ENCODE measurements at regions not wholly inside any gene's neighbourhood (a gene's known extent, or its start where the extent isn't known, plus 50 kb on each side); places are given as distances from the start of the nearest gene placed in this dataset.
"Not testable (repeated sequence)": the region's sequence is repeated elsewhere in the genome, so short reads cannot be mapped to it uniquely, and the experiment has no call there.

DNA sequence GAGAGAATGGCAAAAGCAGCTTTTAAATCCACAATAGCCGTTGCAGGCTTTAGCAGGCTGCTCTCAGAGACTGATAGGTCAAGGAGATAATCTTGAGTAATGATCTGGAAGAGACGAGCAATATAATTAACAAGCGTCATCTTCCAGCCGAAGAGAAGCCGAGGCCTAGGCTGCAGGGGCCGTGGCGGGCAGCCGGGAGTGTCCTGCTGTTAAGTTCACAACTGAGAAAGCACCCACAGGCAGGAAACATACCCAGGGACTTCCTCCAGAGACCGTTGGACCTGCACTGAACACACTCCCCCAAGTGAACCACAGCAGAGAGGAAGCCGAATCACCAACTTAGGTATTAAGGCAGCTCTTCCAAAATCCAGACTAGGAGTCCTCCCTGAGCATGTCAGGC lies 182.3 kb downstream of the IRX2 start:
- no peak for DNase-seq (ENCODE audit: low read depth)

DNA sequence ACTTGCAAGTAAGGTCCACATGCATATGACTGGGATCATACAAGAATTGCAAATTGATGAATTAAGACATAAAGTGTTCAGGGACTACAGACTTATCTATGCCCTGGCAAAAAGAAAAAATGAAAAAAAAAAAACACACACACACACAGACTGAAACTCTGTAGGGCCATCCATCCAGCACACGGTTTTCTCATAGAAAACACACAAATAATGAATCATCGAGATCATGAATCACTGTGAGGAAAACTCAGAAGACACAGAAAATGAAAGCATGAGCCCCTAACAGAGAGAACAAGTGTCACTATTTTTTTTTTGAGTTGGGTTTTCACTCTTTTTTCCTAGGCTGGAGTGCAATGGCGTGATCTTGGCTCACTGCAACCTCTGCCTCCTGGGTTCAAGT lies 185.2 kb downstream of the IRX2 start:
- no peak for DNase-seq (ENCODE audit: low read depth)

DNA sequence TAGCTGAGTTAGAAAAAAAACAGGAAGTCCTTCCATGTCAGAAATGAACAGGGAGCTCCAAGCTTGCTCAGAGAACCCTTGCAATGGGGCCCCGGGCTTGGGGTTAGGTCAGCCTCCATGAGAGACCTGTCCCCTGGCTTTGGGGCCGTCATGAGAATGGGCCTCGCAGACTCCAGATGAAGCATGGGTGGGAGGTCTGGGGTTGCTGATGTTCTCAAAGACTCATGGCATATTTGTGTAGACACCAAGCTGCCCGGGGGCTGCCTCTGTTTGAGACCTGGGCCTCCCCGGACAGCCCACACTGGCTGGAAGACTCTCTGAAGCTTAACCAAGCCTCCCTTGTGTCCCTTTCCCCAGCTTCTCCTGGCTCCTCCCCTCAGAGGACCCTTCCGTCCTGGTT lies 186.3 kb downstream of the IRX2 start:
- no peak for DNase-seq (ENCODE audit: low read depth)

DNA sequence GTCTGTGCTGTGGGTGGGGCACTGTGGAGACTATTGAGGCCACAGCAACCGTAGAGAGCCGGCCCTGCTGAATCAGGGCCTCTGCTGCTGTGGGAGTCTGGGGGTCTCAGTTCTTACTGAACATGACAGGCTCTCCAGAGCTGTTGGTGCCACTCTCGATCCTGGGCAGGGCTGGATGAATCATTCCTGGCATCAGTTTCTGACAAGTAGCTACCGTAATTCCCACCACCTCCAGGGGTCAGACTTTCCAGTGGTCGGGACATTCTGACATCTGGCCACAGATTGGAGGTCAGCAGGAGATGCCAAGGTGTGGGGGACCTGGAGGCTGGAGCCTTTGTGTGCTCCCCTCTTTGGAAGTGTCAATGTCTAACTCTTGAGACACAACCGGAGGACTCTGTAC lies 188.4 kb downstream of the IRX2 start:
- no peak for DNase-seq (ENCODE audit: low read depth)

DNA sequence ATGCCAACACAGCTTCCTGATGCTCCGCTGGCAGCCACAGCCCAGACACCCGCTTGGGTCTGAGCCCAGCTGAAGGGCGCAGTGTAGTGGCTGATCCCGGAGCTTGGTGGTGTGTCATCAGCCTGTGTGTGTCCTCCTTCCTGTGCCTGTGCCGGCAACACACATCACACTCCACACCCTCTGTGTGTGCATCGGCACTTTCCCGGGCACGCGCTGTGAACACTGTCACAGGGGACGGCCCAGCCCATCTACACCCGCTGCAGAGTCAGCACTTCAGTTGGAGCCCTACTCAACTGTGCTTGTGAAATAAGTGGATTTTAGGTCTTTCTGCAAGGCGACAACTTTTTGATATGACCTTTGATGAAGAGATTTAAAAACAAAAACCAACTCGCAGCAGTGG lies 189.4 kb downstream of the IRX2 start:
- no peak for DNase-seq (ENCODE audit: low read depth)

DNA sequence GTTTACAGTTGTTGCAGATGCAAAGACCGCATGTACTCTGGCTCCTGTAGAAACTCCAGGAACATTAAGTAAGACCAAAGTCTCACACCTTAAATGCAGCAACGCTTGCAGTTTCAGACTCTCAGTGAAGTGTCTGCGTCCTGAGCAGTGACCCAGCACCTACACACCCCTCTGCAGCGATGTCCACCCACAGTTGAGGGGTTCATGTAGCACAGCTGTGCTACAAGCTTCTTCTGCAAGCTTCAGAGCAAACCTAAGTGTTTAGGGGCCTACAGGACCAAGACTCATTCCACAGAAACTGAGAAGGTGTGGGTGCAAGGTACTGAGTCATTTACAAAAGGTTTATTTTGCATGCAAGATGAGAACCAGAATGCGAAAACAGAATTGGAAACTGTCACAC lies 191.0 kb downstream of the IRX2 start:
- DNase-seq (ENCODE audit: low read depth): no peak

DNA sequence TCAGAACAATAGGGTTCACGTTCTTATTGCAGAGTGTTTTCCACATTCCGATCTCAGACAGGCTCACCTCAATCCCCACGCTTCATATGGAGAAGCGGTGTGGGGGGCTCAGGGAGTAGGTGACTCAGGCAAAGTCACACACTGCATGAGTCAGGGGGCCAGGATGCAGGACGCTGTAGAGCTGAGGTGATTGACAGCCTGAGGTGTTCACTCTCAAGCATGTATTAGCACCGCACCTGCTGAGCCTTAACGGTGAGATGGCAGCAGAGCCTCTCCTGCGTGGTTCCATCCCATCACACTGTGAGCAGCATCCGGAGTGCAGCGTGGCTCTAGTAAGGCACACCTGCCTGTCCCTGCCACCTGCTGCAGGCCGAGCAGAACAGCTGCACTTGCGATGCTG lies 194.0 kb downstream of the IRX2 start:
- DNase-seq (ENCODE audit: low read depth): no peak

DNA sequence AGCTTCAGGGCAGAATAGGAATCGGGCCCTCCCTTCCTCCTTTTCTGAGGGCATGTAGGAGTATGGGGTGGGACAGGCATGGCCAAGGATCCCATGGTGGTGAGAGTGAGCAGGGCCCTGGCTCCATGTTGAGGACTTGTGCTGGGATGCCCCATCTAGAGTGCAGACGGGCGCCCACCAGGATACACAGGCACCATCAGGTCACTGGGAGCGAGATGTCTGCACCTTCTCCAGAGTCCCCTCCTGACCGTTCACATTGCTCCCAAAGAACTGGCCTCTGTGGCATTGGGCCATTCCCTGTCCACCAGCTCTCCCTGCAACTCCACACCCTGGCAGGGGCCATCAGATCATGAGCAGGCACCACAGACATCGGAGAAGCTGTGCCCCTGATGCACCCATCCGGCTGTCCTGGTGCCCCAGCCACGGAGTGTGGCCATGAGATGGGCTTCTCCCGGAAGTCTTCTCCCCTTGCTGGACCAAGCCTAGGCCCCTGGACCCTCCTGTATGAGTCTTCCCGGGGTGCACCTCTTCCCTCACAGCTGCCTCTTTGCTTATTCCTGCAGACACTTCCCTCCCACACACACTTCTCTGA lies 195.0 kb downstream of the IRX2 start:
- DNase-seq (ENCODE audit: low read depth): no peak

DNA sequence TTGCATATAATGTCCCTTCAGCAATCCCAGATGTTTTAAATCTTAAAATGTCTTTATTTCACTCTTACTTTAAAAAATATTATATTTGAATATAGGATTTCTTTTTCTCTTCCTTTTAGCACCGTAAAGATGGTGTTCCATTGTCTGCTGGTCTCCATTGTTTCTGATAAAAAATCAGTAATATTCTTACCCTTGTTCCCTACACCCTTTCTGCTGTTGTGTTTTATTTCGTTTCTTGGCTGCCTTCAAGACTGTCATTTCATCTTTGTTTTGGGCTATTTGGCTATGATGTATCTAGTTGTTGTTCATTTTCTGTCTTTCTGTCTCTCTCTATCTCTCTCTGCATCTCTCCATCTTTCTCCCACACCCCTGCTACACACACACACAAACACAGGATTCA lies 197.9 kb downstream of the IRX2 start:
- DNase-seq (ENCODE audit: low read depth): no peak

DNA sequence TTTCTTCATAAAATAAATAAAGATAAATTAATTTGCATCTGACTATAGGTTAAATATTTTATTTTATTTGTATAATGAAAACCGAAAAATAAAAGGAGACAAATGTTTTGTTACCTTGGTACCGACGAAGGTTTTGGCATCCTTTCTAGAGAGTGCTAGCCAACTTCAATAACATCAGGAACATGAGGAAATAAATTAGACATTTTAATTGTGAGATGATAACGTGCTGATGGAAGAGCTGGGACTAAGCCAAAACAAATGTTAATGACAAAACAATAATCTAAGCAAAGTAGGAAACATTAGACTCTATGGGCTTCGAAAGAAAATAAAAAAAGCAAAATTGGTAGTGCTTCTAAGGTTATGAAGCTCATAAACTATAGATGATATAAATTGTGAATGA lies 201.0 kb downstream of the IRX2 start:
- DNase-seq (ENCODE audit: low read depth): no peak

DNA sequence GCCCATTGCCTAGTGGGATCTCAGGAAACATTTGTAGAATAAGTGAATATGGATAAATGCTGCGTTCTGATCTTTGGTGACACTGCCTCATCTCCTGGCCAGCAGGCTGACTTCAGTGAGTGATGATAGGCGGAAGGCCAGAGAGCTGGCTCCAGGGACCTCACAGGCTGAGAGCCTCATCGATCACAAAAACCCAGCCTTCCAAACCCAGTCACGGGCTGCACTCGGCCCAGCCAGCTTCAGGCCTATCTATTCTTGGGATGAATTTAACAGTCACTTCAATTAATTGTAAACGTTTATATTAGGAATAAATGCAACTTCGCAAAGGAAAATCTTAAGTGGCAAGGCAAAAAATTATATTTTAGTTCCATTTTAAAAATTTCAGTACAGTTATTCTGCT lies 201.6 kb downstream of the IRX2 start:
- DNase-seq (ENCODE audit: low read depth): no peak

DNA sequence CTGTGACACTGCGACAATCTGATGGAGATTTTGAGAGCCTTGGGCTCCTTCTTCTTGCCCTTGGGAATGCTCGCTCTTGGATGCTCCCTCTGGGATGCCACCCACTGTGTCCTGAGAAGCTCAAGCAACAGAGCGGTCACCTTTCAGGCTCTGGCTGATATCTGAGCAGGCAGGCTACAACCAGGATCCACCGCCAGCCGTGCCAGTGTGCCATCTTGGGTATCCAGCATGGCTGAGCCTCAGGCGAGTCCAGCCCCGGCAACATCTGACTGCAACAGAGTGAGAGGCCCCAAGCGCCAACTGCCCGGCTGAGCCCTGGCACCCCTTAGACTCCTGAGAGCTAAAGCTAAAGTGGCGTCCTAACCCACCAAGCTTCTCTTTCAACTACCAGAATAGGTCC lies 202.1 kb downstream of the IRX2 start:
- DNase-seq (ENCODE audit: low read depth): no peak

DNA sequence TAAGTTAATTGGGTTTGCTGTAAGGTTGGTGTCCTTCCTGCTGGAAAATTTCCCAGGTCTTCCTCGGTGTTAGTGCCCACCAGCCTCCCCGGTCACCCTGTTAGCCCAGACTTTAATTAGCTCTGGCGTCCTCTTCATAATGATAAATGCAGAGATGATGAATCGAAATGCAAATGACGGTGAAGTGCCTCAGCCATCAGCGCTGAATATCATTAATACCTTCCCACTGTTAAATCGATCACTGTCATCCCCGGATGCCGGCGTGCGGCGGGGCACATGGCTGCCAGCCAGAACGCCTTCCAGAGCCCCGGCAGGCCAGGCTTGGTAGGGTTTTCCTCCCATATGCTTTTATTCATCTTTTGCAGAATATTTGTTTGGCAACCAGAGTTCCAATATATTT lies 204.5 kb downstream of the IRX2 start:
- DNase-seq (ENCODE audit: low read depth): no peak

DNA sequence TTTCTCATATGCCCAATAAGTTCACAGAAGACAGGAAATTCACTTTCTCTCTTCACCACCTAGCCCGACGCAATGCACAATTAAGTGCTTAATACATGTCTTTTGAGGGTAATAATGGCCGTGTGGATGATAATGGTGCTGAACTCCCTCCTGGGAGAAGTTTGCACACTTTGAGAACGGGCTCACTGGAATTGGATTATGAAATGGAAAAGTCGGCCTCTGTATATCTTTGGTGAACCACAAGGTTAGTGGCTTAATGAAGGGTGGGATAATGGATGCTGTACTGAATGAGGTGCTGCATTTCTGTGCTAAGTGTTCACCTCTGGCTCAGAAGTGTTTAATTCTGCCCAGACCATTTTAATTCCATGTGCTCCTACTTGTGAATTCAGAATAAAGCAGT lies 207.5 kb downstream of the IRX2 start:
- no peak for DNase-seq (ENCODE audit: low read depth)

DNA sequence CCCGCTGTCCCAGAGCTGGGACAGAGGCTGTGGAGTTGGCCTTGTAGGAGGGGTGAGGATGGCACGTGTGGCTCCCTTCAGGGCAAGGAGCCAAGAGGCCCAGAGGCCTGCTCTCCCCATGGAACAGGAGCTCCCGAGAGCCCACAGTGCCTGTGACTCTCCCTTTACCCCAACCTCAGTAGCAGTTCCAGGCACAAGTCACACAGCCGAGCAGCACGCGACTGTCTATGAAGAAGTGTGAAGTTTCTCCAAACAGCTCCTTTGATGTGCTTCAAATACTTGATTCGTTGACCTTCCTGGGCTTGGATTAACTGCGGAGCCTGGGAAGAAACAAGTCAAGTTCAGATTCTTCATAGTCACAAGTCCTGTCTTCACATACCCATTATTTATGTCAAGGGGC lies 208.7 kb downstream of the IRX2 start:
- no peak for DNase-seq (ENCODE audit: low read depth)

DNA sequence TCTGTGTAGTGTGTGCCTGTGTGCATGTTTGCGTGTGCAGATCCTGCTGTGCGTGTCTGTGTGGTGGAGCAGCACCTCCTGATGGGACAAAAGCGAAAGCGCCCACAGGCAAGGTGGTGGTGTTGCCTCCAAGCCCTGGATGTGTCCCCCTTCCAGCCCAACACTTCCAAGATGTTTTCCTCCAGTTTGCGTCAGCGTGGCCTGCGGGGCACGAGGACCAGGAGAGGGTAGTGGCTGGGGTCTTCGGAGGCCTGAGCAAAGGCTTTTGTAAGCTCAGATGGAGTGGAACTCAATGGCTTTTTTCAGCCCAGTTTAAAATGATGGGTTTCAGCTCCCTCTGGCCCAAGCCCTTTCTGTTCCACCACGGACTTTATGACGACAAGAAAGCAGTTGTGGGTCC lies 209.5 kb downstream of the IRX2 start:
- no peak for DNase-seq (ENCODE audit: low read depth)

DNA sequence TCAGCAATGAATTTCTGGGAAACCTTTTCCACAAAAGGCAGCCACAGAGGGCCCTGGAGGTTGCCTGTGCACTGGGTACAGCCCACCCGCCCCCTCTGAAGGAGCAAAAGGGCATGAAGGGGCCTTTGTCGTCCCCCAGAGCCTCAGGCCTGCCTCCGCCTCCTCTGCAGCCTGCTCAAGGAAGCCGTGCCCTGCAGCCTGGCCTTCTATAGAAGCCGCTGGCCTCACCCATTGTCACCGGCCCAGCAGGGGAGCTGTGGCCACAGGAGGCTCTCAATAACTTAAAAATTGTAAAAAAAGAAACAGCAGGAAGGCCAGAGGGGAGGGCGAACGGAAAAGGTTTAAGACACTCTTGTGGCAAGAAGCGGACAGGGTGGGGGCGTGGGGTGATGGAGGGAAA lies 213.3 kb downstream of the IRX2 start:
- no peak for DNase-seq (ENCODE audit: low read depth)

DNA sequence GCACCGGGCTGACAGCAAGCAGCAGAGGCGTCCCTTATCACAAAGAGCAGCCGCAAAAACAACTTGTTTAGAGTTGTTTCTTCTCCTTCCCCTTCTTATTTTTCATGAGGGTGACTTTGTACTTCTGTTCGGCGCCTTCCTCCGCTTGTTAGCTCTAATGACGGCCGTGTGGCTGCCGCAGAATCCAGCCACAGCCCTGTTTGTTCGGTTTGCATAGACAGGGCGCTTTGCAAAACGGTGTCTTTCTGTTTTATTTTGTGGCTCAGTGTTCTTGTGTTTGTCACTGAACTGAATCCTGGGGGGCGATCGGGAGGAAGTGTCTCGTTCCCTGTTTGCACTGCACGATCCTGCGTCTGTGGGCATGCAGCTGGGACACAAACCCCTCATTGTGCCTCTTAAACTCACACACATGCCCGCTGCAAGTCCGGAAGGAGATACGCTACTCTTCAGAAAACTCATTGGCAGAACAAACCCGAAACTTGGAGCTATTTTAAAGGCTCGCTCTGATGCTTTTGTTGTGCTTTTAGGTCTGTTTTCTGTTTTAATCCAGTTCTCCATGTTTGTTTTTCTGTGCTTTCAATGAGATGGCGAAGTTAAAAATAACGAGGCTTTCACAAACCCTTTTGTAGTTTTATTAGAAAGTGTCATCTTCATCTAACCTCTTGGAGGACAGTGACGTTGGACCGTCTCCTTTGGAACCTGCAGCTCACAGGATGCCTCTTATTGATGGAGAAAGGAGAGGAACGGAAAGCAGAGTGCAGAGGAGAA lies 213.9 kb downstream of the IRX2 start:
- DNase-seq (ENCODE audit: low read depth): no peak

DNA sequence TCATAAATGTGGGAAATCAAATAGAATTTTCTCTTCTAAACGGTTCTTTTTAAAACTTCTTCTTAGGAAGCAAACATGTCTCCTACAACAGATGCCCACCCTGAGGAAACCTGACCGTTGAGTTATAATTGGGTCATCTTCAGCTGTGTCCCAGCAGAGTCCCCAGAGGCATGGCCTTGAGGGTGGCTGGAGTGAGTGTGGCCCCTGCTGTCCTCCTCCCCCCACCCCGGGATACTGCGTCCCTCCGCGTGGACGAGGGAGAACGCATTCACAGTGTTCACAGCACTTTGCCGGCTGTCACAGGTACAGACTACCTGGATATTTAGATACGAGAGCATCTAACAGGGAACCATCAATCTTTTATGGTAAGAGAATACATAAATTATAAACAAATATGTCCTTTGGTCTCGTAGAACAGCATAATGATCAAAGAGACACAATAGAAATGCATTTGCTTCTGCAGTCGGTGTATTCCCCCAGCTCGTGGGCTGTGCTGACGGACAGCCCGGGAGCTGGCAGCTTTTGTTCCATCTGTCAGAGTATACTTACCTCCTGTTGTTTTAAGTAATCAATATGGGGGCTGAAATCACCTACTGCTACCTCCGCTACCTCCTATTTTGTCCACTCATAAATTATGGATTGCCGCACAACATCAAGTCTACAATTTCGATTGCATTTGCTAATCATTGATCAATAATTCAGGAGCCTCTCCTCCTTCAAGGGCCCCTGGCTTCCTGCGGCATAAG lies 214.7 kb downstream of the IRX2 start:
- no peak for DNase-seq (ENCODE audit: low read depth)

DNA sequence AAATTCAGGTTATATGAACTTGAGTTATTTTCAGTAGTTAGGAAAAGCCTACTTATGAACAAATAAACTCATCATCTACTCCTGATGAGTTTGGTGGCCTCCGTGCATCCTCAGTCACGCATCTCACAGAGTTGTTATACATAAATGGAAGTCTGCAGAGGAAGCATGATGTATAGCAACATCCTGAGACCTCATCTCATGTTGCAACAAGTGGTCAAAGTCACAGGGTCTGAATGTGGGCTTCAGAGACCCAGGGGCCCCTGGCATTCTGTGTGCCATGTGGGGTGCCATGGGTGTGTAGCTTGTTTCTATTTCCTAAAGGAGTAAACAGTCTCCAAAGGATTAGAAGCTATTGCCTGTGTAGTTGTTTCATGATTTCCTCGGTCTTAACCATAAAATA lies 216.5 kb downstream of the IRX2 start:
- DNase-seq (ENCODE audit: low read depth): no peak

DNA sequence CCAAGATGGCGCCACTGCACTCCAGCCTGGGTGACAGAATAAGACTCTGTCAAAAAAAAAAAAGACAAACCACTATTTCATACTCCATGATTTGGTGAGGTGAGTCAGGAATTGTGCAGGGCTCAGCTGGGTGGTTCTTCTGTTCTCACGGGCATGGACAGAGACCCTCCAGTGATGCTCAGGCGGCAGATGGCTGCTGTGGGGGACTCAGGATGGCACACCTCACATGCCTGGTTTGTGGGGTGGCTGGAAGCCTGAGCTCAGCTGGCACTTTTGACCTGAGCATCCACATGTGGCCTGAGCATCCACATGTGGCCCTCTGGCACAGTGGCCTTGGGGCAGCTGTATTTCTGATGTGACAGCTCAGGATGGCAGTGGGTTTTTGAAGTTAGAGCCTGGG lies 217.2 kb downstream of the IRX2 start:
- DNase-seq (ENCODE audit: low read depth): no peak

DNA sequence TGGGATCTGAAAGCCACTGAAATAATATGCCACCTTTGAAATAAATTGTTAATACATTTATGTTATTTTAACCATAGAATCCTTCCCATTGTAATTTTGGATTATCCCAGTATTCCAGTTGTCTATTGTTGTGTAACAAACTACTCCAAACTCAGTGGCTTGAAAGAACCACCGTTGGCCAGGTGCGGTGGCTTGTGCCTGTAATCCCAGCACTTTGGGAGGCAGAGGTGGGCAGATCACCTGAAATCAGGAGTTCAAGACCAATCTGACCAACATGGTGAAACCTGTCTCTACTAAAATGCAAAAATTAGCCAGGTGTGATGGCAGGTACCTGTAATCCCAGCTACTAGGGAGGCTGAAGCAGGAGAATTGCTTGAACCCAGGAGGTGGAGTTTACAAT lies 217.6 kb downstream of the IRX2 start:
- DNase-seq (ENCODE audit: low read depth): not testable (repeated sequence)

DNA sequence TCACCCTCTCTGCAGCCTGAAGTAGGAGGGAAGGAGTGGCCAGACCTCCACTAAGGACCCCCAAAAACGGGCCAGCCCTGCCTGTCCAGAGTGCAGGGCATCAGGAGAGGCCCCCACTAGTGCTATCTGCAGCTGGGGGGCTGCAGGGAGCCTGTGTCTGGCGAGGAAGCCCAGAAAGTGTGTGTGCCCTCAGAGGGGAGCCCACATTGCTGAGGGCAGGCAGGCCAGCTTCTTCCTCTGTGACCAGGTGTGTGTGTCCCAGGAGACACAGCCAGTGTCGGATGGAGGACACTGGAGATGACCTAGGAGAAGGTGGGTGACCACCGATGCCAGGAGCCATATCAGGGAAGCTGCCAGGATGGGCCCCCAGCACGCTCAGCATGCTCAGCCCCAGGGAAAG lies 218.7 kb downstream of the IRX2 start:
- DNase-seq (ENCODE audit: low read depth): no peak

DNA sequence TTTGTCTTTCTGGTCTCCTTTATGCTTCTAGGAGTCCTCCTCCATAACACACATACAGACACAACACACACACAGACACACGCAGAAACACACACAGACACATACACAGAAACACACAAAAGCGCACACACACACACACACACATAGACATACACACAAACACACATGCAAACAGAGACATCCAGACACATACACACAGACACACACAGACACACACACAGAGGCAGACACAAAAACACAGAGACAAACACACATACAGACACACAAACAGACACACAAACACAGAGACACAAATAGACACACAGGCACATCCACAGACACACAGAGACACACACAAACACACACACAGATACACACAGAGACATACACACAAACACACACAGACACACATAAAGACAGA lies 220.2 kb downstream of the IRX2 start:
- no peak for DNase-seq (ENCODE audit: low read depth)

Data from stimulated activated CD8-positive, alpha-beta memory T cell treated with anti-CD3 and anti-CD28 coated beads, Interleukin-15, amount 100 ng/mL, for 24 hours (primary cell).